ENCODE measurements at regions not wholly inside any gene's neighbourhood (a gene's known extent, or its start where the extent isn't known, plus 50 kb on each side); places are given as distances from the start of the nearest gene placed in this dataset.

GRCh38 chr12:100741084-100741711, 53.4 kb upstream of the ANO4 start:
- FAIRE-seq = peak; percentile 95

GRCh38 chr12:100743060-100743459, 51.5 kb upstream of the ANO4 start:
- FAIRE-seq = no peak

Measured in islet of Langerhans (tissue), 1 donor.